MCF 10A (cell line): ENCODE measurements at regions not wholly inside any gene's neighbourhood (a gene's known extent, or its start where the extent isn't known, plus 50 kb on each side); places are given as distances from the start of the nearest gene placed in this dataset.

Source experiments
- BruUV-seq: library from RNA; stranded (reverse); fragments of 400-500 nt; replicated peaks from 2 replicates; lab custom pipeline; 2021; lab: Mats Ljungman, UMichigan
- CTCF ChIA-PET: fragments of 300-600 bp; sonication (Branson Sonifier 250); formaldehyde crosslinking; extraction: SDS; loops from one replicate; lab custom pipeline; 2021; ENCODE audit warnings: antibody characterized with exemption, inconsistent platforms; lab: Yijun Ruan, JAX
- POLR2A ChIA-PET: fragments of 300-600, 350-650 bp; sonication (Branson Sonifier 250); formaldehyde crosslinking; extraction: SDS; loops from one replicate; lab custom pipeline; 2020; ENCODE audit warnings: antibody characterized with exemption, inconsistent platforms; lab: Yijun Ruan, JAX
- DNase-seq: peaks from one replicate; pipeline ENCODE4 v3.0.0-alpha.2; 2018; ENCODE audit not compliant: unreplicated experiment
- H3K27ac Mint-ChIP-seq: one replicate; pipeline ENCODE4 v1.8.0; 2022; ENCODE audit warnings: mild to moderate bottlenecking, low read depth, mixed read lengths; ENCODE audit not compliant: unreplicated experiment
- H3K27me3 Mint-ChIP-seq: one replicate; pipeline ENCODE4 v1.8.0; 2022; ENCODE audit warnings: mixed read lengths; ENCODE audit not compliant: insufficient read depth, unreplicated experiment
- H3K36me3 Mint-ChIP-seq: one replicate; pipeline ENCODE4 v1.8.0; 2022; ENCODE audit warnings: mild to moderate bottlenecking, moderate library complexity, mixed read lengths; ENCODE audit not compliant: insufficient read depth, unreplicated experiment
- H3K4me1 Mint-ChIP-seq: one replicate; pipeline ENCODE4 v1.8.0; 2022; ENCODE audit warnings: mixed read lengths; ENCODE audit not compliant: insufficient read depth, unreplicated experiment
- H3K4me3 Mint-ChIP-seq: one replicate; pipeline ENCODE4 v1.8.0; 2022; ENCODE audit warnings: mild to moderate bottlenecking, moderate library complexity, mixed read lengths; ENCODE audit not compliant: unreplicated experiment
- H3K9me3 Mint-ChIP-seq: one replicate; pipeline ENCODE4 v1.8.0; 2022; ENCODE audit warnings: mixed read lengths; ENCODE audit not compliant: unreplicated experiment
- intact Hi-C: fragments of 100-400 bp; cut with micrococcal nuclease; formaldehyde crosslinking; loops from 2 replicates; pipeline ENCODE4 v1.14.1; 2022
- TF ChIP-seq, protein P1 (sequence below): fragments of 200-600 bp; IDR thresholded peaks from one replicate; pipeline ENCODE4 v1.8.0; 2022; ENCODE audit warnings: antibody characterized with exemption, mild to moderate bottlenecking; ENCODE audit not compliant: unreplicated experiment

DNA sequence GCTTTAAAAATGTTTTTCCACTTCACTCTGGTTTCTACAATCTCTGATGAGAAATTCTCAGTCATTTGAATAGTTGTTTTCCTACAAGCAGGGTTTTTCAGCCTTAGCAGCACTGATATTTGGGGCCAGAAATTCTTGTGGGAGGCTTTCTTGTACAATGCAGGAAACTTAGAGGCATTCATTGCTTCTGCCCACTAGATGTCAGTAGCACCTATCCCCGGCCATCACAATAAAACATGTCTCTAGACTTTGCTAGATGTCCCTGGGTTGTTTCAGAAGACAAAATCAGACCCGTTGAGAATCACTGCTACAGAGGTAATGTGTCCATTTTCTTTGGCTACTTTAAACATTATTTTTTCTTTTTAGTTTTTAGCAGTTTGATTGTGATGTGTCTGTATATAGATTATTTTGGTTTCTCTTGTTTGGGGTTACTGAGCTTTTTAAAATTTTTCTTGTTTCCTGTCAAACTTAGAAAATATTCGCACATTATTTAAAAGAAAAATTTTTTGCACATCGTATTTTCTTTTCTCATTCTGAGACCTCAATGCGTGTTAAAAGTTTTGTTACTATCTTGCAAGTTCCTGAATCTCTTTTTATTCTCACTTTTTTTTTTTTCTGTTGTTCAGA lies 60.8 kb upstream of the CCDC179 start:
- peaks cover 38% of the 10 kb centered on the region for H3K27me3 Mint-ChIP-seq
- no TSS peak for BruUV-seq
- intact Hi-C loops: loop anchor here (5.0 kb wide), 2 partner anchors 44 to 1466 kb away; no protein-coding TSS in a partner anchor
- ChIA-PET CTCF (interaction anchor here (0.6 to 2.1 kb wide), 19 partner anchors 11 to 1727 kb away, joined by 3 to 14 read pairs (median 4); no protein-coding TSS in a partner anchor), POLR2A (interaction anchor here (0.7 to 0.8 kb wide), 2 partner anchors 28 to 611 kb away, joined by 3 to 4 read pairs; no protein-coding TSS in a partner anchor)
- H3K4me3 Mint-ChIP-seq: no peak overlapping the region
- H3K4me1 Mint-ChIP-seq: peaks cover 8% of the 10 kb centered on the region
- no peaks in the 10 kb centered on the region for H3K9me3 Mint-ChIP-seq
- TF ChIP-seq, protein P1, sequence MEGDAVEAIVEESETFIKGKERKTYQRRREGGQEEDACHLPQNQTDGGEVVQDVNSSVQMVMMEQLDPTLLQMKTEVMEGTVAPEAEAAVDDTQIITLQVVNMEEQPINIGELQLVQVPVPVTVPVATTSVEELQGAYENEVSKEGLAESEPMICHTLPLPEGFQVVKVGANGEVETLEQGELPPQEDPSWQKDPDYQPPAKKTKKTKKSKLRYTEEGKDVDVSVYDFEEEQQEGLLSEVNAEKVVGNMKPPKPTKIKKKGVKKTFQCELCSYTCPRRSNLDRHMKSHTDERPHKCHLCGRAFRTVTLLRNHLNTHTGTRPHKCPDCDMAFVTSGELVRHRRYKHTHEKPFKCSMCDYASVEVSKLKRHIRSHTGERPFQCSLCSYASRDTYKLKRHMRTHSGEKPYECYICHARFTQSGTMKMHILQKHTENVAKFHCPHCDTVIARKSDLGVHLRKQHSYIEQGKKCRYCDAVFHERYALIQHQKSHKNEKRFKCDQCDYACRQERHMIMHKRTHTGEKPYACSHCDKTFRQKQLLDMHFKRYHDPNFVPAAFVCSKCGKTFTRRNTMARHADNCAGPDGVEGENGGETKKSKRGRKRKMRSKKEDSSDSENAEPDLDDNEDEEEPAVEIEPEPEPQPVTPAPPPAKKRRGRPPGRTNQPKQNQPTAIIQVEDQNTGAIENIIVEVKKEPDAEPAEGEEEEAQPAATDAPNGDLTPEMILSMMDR: peak; percentile 31
- no peaks in the 10 kb centered on the region for H3K36me3 Mint-ChIP-seq
- peak; percentile 51 for DNase-seq
- no peak overlapping the region for H3K27ac Mint-ChIP-seq

DNA sequence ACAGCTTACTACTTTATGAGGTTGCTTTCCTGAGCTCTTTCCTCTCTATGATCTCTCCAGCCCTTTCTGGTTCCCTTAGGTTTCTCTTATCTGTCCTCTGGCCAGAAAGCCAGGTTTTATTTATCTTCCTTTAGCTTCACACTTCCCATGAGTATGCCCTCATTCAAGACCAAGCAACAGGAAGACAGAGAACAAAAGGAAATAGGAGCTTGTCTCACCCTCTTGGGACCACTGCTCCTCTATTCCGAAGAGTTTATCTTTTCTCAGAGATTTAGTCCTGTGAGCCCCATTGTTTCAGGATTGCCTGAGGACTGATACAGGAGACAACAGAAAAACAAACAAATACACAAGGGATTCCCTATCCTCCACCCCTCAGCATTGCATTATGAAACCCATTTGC lies 62.4 kb upstream of the CCDC179 start:
- ChIA-PET CTCF (interaction anchor here (0.6 to 1.7 kb wide), 6 partner anchors 47 to 1869 kb away, joined by 3 to 8 read pairs (median 4); no protein-coding TSS in a partner anchor), POLR2A (no interaction called here)
- Mint-ChIP-seq H3K27me3 (peaks cover 38% of the 10 kb centered on the region), H3K27ac (no peak overlapping the region), H3K4me1 (peaks cover 8% of the 10 kb centered on the region), H3K36me3 (no peaks in the 10 kb centered on the region), H3K9me3 (no peaks in the 10 kb centered on the region), H3K4me3 (no peak overlapping the region)
- intact Hi-C loops: loop anchor here (5.0 kb wide), 2 partner anchors 45 to 1465 kb away; no protein-coding TSS in a partner anchor
- no peak for DNase-seq
- TF ChIP-seq, protein P1: no peak
- BruUV-seq: no TSS peak

DNA sequence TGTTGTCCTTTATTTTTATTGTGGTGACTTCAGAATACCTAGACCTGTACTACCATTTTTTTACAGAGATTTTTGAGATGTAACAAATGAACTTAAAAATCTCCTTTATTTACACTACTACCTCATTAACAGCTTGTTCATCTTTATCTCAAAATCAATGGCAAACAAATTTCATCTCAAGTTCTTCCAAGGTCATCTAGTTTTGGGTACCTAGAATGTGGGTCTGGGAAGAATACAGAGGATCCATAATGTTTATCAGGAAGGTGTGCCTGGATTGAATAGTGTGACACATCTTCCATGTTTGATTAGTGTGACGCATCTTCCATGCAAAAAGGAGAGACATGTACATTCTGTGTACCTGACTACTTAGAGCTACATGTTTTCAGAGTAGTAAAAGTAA lies 63.3 kb upstream of the CCDC179 start:
- H3K27ac Mint-ChIP-seq: no peak overlapping the region
- no peak for DNase-seq
- intact Hi-C loops: loop anchor here (5.0 kb wide), 2 partner anchors 46 to 1464 kb away; no protein-coding TSS in a partner anchor
- peaks cover 38% of the 10 kb centered on the region for H3K27me3 Mint-ChIP-seq
- H3K4me3 Mint-ChIP-seq: no peak overlapping the region
- H3K4me1 Mint-ChIP-seq: peaks cover 8% of the 10 kb centered on the region
- H3K9me3 Mint-ChIP-seq: no peaks in the 10 kb centered on the region
- TF ChIP-seq, protein P1: no peak
- POLR2A ChIA-PET: no interaction called here
- BruUV-seq: no TSS peak
- CTCF ChIA-PET: no interaction called here
- no peaks in the 10 kb centered on the region for H3K36me3 Mint-ChIP-seq

DNA sequence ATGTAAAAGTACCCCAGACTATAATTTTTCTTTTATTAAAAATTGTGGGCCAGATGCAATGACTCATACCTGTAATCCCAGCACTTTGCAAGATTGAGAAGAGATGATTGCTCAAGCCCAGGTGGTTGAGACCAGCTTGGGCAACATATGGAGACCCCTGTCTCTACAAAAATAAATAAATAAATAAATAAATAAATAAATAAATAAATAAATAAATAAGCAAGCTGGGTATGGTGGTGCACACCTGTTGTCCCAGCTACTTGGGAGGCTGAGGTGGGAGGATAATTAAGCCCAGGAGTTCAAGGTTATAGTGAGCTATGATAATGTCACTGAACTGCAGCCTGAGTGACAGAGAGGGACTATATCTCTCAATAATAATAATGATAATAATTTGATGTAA lies 66.1 kb upstream of the CCDC179 start:
- CTCF ChIA-PET: interaction anchor here (0.7 to 0.9 kb wide), 2 partner anchors 28 to 182 kb away, joined by 3 read pairs; no protein-coding TSS in a partner anchor
- H3K27ac Mint-ChIP-seq: no peak overlapping the region
- no peak for DNase-seq
- H3K27me3 Mint-ChIP-seq: peaks cover 18% of the 10 kb centered on the region
- no peaks in the 10 kb centered on the region for H3K9me3 Mint-ChIP-seq
- H3K4me3 Mint-ChIP-seq: no peak overlapping the region
- H3K4me1 Mint-ChIP-seq: no peaks in the 10 kb centered on the region
- intact Hi-C loops: no loop called here
- H3K36me3 Mint-ChIP-seq: no peaks in the 10 kb centered on the region
- BruUV-seq: no TSS peak
- TF ChIP-seq, protein P1: no peak
- POLR2A ChIA-PET: no interaction called here
